H1 (cell line): ENCODE measurements at regions not wholly inside any gene's neighbourhood (a gene's known extent, or its start where the extent isn't known, plus 50 kb on each side); places are given as distances from the start of the nearest gene placed in this dataset.

ENCODE experiments used
- KDM5A ChIP-seq: fragments of 200-600 bp; IDR thresholded peaks from 2 replicates; pipeline ENCODE4 v1.7.1; 2012; ENCODE audit warnings: mild to moderate bottlenecking, low read length, inconsistent platforms, mixed read lengths
- PHF8 ChIP-seq: fragments of 200-600 bp; sonication (generic); conservative IDR thresholded peaks from 2 replicates; pipeline ENCODE4 v1.7.1; 2012; ENCODE audit warnings: low read depth, mild to moderate bottlenecking, inconsistent platforms, low read length, moderate library complexity
- RAD21 ChIP-seq, 2 experiments: IDR thresholded peaks in 1 of 2; conservative IDR thresholded peaks in 1 of 2; 2 replicates each; pipeline ENCODE4 v1.6.1; 2011; ENCODE audit warnings: low read depth in 2 of 2, low read length in 2 of 2, improper control_type of control experiment in 1 of 2, inconsistent platforms in 1 of 2, mild to moderate bottlenecking in 1 of 2, moderate library complexity in 1 of 2
- SAP30 ChIP-seq: fragments of 300-600 bp; sonication (generic); IDR thresholded peaks from 2 replicates; pipeline ENCODE4 v1.7.1; 2012; ENCODE audit warnings: low read length, moderate library complexity, mild to moderate bottlenecking, inconsistent platforms; ENCODE audit not compliant: insufficient read depth, insufficient replicate concordance
- SP1 ChIP-seq: IDR thresholded peaks from 2 replicates; pipeline ENCODE4 v1.6.1; 2011; ENCODE audit warnings: low read depth, low read length
- TCF12 ChIP-seq: IDR thresholded peaks from 2 replicates; pipeline ENCODE4 v1.6.1; 2011; ENCODE audit warnings: low read depth, mild to moderate bottlenecking, low read length
- TEAD4 ChIP-seq: IDR thresholded peaks from 2 replicates; pipeline ENCODE4 v1.6.1; 2012; ENCODE audit warnings: low read depth, low read length, inconsistent platforms, mixed read lengths
- TF ChIP-seq, protein P1 (sequence below), 3 experiments: IDR thresholded peaks; 1 replicate in 2 of 3; 2 replicates in 1 of 3; pipeline versions ENCODE4 v1.5.1 to v1.6.1; 2011; ENCODE audit warnings: low read length in 3 of 3, mild to moderate bottlenecking in 3 of 3, inconsistent platforms in 2 of 3, low read depth in 1 of 3, moderate library complexity in 1 of 3; ENCODE audit not compliant: insufficient read depth in 1 of 3; ENCODE audit errors: control extremely low read depth in 1 of 3

DNA sequence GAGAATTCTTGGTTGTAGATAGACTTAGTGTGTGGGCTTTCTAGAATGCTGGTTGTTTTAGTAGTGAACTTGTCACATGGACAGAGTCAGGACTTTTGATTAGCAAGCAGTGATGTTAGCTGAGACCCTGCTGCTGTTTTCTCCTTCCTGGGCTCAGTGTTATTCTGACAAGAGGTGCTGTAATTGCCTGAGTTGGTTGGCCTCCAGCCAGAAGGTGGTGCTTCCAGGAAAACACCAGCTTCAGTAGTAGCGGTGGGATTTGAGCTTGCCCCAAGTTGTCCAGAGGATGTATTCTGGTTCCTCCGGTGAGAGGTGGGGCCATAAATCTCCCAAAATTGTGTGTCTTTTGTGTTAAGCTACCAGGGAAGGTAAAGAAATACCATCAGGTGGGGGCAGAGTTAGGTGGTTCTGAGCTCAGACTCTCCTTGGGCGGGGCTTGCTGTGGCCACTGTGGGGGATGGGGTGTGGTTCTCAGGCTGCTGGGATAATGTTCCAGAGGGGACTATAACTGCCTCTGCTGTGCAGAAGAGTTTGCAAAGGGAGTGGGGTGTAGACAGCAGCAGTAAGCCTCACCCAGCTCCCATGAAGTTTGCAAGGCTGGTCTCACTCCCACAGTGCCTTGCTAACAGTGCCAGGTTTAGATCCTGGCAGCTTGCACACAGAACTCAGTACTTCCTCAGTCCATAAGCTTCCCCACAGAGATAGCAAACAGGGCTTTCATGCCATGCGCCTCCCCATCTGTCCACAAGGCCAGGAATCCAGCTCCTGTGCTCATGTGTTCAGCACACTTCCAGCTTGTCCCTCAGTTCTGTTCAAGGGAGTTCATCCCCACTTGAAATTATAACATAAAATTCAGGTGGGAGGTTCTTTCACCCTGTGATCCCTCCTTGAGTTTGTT, 278.4 kb upstream of the PTCHD4 start:
- no peak for TF ChIP-seq TEAD4
- TF ChIP-seq, protein P1, sequence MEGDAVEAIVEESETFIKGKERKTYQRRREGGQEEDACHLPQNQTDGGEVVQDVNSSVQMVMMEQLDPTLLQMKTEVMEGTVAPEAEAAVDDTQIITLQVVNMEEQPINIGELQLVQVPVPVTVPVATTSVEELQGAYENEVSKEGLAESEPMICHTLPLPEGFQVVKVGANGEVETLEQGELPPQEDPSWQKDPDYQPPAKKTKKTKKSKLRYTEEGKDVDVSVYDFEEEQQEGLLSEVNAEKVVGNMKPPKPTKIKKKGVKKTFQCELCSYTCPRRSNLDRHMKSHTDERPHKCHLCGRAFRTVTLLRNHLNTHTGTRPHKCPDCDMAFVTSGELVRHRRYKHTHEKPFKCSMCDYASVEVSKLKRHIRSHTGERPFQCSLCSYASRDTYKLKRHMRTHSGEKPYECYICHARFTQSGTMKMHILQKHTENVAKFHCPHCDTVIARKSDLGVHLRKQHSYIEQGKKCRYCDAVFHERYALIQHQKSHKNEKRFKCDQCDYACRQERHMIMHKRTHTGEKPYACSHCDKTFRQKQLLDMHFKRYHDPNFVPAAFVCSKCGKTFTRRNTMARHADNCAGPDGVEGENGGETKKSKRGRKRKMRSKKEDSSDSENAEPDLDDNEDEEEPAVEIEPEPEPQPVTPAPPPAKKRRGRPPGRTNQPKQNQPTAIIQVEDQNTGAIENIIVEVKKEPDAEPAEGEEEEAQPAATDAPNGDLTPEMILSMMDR (IDR thresholded peaks at IDR 0.05; ENCODE audit: control extremely low read depth in 1 of 3, insufficient read depth in 1 of 3, low read depth in 1 of 3, low read length in 3 of 3) = no peak
- TF ChIP-seq RAD21 (IDR thresholded peaks at IDR 0.05 in 1 of 2, conservative IDR thresholded peaks at IDR 0.05 in 1 of 2; ENCODE audit: low read depth in 2 of 2, low read length in 2 of 2) = no peak
- no peak for TF ChIP-seq KDM5A
- TF ChIP-seq TCF12 = no peak
- no peak for TF ChIP-seq SP1
- TF ChIP-seq SAP30 = no peak
- no peak for TF ChIP-seq PHF8
